ENCODE measurements at regions not wholly inside any gene's neighbourhood (a gene's known extent, or its start where the extent isn't known, plus 50 kb on each side); places are given as distances from the start of the nearest gene placed in this dataset.

DNA sequence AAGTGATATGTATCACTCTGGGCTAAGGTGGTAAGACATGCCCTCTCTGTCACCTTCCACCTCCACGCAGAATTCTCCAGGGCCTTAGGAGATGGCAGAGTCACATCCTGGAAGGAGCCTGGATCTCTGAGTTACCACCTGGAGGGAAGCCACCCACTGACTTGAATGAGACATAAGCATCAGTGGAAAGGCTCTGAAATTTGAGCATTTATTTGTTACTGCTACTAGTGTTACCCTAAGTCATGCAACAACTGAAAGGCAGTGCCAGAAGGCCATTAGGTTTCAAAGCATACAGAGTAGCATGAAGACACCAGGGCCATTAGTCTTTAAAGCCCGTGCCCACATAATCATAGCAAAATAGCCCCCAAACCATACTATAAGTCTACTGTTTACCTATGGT, 230.3 kb upstream of the IRF2BP2 start:
- Histone ChIP-seq H4K20me1 (ENCODE audit: control insufficient read depth, insufficient read depth, insufficient read length) (no peaks in the 10 kb centered on the region), H4K91ac (ENCODE audit: insufficient read length, low read depth, low read length) (no peak overlapping the region), H3K4me1 (ENCODE audit: insufficient read depth, low read length) (no peaks in the 10 kb centered on the region), H2BK120ac (ENCODE audit: low read depth, low read length, poor library complexity, severe bottlenecking) (no peak overlapping the region), H3T11ph (ENCODE audit: low read length) (no peak overlapping the region), H3K23me2 (ENCODE audit: insufficient read length, low read depth, low read length, poor library complexity, severe bottlenecking) (no peaks in the 10 kb centered on the region), H2BK20ac (ENCODE audit: low read depth, low read length, poor library complexity, severe bottlenecking) (no peak overlapping the region), H3K4me2 (ENCODE audit: insufficient read depth, insufficient read length, low read length) (no peak overlapping the region), H2BK5ac (ENCODE audit: insufficient read length, low read length) (no peak overlapping the region), H3K23ac (ENCODE audit: insufficient read length, low read depth, low read length) (no peak overlapping the region), H2AFZ (ENCODE audit: low read length) (no peak overlapping the region), H2BK12ac (ENCODE audit: insufficient read length, low read depth, low read length) (no peak overlapping the region), H4K5ac (ENCODE audit: insufficient read length, low read depth, low read length) (no peak overlapping the region), H3K14ac (ENCODE audit: insufficient read depth, low read length) (no peak overlapping the region), H3K79me1 (ENCODE audit: insufficient read depth, low read depth, low read length, poor library complexity, severe bottlenecking) (no peaks in the 10 kb centered on the region), H3K9ac (ENCODE audit: extremely low read depth, insufficient read length, low read length) (no peak overlapping the region), H3K56ac (ENCODE audit: insufficient read length, low read depth, low read length) (no peak overlapping the region), H4K8ac (replicated peaks; ENCODE audit: insufficient read length, low read depth, low read length) (no peak overlapping the region), H3K79me2 (ENCODE audit: insufficient read depth, low read length) (no peaks in the 10 kb centered on the region), H2AK5ac (ENCODE audit: insufficient read length, low read length) (no peak overlapping the region), H3K18ac (ENCODE audit: insufficient read length, low read depth, low read length) (no peak overlapping the region), H3K27me3 (ENCODE audit: insufficient read depth, low read length) (no peaks in the 10 kb centered on the region), H3K9me3 (ENCODE audit: control insufficient read depth, low read depth, low read length) (no peaks in the 10 kb centered on the region), H3K27ac (ENCODE audit: insufficient read length, low read depth, low read length) (no peak overlapping the region), H2BK15ac (ENCODE audit: low read depth, low read length) (no peak overlapping the region), H3K4ac (ENCODE audit: low read depth, low read length) (no peak overlapping the region)
- no CpG with 5 or more reads among the region's 2 CpGs for WGBS (ENCODE audit: extremely low coverage, insufficient read length, low lambda C conversion rate)
- H3K9me3 Mint-ChIP-seq: peaks cover 3 to 7% of the 10 kb centered on the region in 2 experiments; a peak in 3 of 5 replicates
- H3K27ac Mint-ChIP-seq: no peak overlapping the region
- H3K27me3 Mint-ChIP-seq (ENCODE audit: low read depth): no peaks in the 10 kb centered on the region
- DNase-seq: no peak
- no peak overlapping the region for H3K4me3 Mint-ChIP-seq
- H3K4me1 Mint-ChIP-seq: peaks cover 22 to 25% of the 10 kb centered on the region in 2 experiments
- peaks cover 5 to 13% (median 8%) of the 10 kb centered on the region in 3 experiments; a peak in 4 of 7 replicates for H3K36me3 Mint-ChIP-seq (ENCODE audit: insufficient read depth in 1 of 3, low read depth in 3 of 3)
- TF ChIP-seq, protein P1, sequence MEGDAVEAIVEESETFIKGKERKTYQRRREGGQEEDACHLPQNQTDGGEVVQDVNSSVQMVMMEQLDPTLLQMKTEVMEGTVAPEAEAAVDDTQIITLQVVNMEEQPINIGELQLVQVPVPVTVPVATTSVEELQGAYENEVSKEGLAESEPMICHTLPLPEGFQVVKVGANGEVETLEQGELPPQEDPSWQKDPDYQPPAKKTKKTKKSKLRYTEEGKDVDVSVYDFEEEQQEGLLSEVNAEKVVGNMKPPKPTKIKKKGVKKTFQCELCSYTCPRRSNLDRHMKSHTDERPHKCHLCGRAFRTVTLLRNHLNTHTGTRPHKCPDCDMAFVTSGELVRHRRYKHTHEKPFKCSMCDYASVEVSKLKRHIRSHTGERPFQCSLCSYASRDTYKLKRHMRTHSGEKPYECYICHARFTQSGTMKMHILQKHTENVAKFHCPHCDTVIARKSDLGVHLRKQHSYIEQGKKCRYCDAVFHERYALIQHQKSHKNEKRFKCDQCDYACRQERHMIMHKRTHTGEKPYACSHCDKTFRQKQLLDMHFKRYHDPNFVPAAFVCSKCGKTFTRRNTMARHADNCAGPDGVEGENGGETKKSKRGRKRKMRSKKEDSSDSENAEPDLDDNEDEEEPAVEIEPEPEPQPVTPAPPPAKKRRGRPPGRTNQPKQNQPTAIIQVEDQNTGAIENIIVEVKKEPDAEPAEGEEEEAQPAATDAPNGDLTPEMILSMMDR (conservative IDR thresholded peaks at IDR 0.05): no peak

Measured in H9 (cell line).